Muscle layer of colon (tissue), 2 donors: ENCODE measurements at regions not wholly inside any gene's neighbourhood (a gene's known extent, or its start where the extent isn't known, plus 50 kb on each side); places are given as distances from the start of the nearest gene placed in this dataset.
A peak's percentile ranks its signal among the peaks of the same experiment; 100 is the strongest.

Experiments used
- H3K27ac ChIP-seq: one replicate; pipeline ENCODE4 v1.7.0; 2013; ENCODE audit warnings: low read depth, mild to moderate bottlenecking, low read length, moderate library complexity
- H3K27me3 ChIP-seq, 2 donors: one replicate each; pipeline ENCODE4 v1.7.0; 2013; ENCODE audit warnings: low read length in 2 of 2, mild to moderate bottlenecking in 2 of 2; ENCODE audit not compliant: insufficient read depth in 2 of 2, control insufficient read depth in 1 of 2
- H3K36me3 ChIP-seq: one replicate; pipeline ENCODE4 v1.7.0; 2013; ENCODE audit warnings: mild to moderate bottlenecking, low read length; ENCODE audit not compliant: insufficient read depth
- H3K4me1 ChIP-seq: one replicate; pipeline ENCODE4 v1.7.0; 2013; ENCODE audit warnings: mild to moderate bottlenecking, low read length; ENCODE audit not compliant: insufficient read depth
- H3K4me3 ChIP-seq, 2 donors: one replicate each; pipeline ENCODE4 v1.7.0; 2013; ENCODE audit warnings: low read length in 2 of 2, low read depth in 1 of 2, mild to moderate bottlenecking in 1 of 2, moderate library complexity in 1 of 2
- H3K9ac ChIP-seq: one replicate; pipeline ENCODE4 v1.7.0; 2013; ENCODE audit warnings: low read length
- H3K9me3 ChIP-seq: one replicate; pipeline ENCODE4 v1.7.0; 2013; ENCODE audit warnings: mild to moderate bottlenecking, low read length
- donor health status: abdominal sarcoma.
- donor health status: Adenocarcinoma of cecum.

DNA sequence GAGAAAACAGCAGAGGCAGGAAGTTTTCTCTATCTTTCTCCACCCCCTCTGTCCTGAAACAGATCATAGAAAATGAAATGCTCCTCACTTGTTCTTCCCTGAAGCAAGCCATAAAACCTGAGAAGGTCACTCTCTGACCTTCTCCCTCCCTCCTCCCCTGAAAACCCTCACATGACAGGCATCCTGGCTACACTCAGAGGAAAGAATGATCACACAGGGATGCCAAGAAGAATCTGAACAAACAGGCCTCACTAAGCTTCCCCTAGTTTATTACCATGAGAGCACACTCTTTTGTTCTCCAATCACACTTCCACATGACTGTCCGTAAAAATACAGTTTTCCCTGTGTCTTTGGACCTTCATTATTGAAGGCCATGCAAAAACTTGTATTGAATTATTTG is 300.1 kb downstream of the BUD13 start:
- Histone ChIP-seq H3K9ac (no peak overlapping the region), H3K9me3 (no peaks in the 10 kb centered on the region), H3K27me3 (no peaks in the 10 kb centered on the region), H3K4me1 (peaks cover 54% of the 10 kb centered on the region), H3K27ac (peak overlapping the region; percentile 76), H3K36me3 (no peaks in the 10 kb centered on the region), H3K4me3 (no peak overlapping the region)

- Histone ChIP-seq H3K9ac (no peak overlapping the region), H3K36me3 (no peaks in the 10 kb centered on the region), H3K9me3 (no peaks in the 10 kb centered on the region), H3K27ac (peak overlapping the region; percentile 76), H3K4me1 (peaks cover 61% of the 10 kb centered on the region), H3K27me3 (no peaks in the 10 kb centered on the region), H3K4me3 (peak overlapping the region in 1 of 2 donors; percentile 19)
Observed at GRCh38 chr11:116471608-116472256, 301.1 kb downstream of the BUD13 start.

DNA sequence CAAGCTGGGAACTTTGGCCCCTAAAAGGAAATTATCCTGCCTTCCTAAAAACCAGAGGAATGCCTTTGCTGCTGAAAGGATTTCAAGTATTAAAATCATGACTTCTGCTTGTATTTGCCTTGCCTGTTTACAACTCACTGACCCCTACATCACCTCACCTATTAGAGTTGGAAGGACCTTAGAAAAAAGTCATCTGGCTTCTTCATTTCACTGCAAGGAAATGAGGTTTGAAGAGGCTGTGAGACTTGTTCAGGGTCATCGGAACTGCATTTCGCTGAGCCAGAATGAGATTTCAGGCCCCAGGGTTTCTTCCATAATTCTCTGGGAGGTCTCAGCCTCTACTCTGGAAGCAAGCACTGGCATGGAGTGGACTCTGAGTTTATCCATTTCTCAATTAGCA is 304.1 kb downstream of the BUD13 start:
- Histone ChIP-seq H3K27me3 (no peaks in the 10 kb centered on the region), H3K36me3 (no peaks in the 10 kb centered on the region), H3K9ac (no peak overlapping the region), H3K9me3 (no peaks in the 10 kb centered on the region), H3K4me3 (no peak overlapping the region), H3K4me1 (peaks cover 78% of the 10 kb centered on the region), H3K27ac (no peak overlapping the region)

- H3K4me1 ChIP-seq: peaks cover 70% of the 10 kb centered on the region
- no peaks in the 10 kb centered on the region for H3K36me3 ChIP-seq
- no peaks in the 10 kb centered on the region for H3K9me3 ChIP-seq
- no peak overlapping the region for H3K27ac ChIP-seq
- H3K4me3 ChIP-seq: no peak overlapping the region
- H3K27me3 ChIP-seq: no peaks in the 10 kb centered on the region
- H3K9ac ChIP-seq: no peak overlapping the region
Observed at GRCh38 chr11:116467823-116468222, 305.0 kb downstream of the BUD13 start.

DNA sequence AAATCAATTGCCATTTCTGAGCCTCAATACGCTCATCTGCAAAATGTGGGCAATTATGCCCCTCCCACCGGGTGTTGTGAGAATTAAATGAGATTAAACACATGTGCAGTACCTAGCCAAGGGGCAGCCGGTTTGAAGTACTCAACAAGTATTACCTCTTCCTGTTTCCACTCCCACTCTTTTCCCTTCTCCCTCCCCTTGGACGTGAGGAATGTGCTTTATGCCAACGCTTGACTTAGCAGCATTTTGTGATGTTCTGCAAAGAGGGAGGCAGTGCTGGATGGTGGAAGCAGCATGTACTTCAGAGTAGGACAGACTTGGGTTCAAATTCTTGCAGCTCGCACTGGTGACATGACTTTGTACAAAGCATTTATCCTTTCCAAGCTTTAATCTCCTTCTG is 306.0 kb downstream of the BUD13 start:
- Histone ChIP-seq H3K36me3 (no peaks in the 10 kb centered on the region), H3K27me3 (no peaks in the 10 kb centered on the region), H3K4me3 (no peak overlapping the region), H3K4me1 (peaks cover 70% of the 10 kb centered on the region), H3K9me3 (no peaks in the 10 kb centered on the region), H3K27ac (no peak overlapping the region), H3K9ac (no peak overlapping the region)

DNA sequence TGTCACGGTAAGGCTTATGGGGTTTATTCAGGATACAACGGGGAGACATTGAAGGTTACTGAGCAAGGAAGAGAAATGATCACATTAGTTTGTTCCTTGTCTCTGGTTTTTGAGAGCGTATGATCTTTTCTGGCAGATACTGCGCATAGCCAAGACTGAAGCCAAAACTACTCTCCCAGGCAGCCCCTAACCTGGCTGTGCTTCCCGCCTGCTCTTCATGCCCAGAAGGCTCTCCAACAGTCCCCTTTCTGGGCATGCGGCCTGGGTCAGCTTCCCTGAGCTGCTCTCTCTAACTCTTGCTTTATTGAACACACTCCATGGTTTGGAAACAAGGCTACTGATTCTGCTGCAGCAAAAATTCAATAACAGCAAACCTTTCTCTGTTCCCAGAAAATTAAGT is 306.6 kb downstream of the BUD13 start:
- H3K27ac ChIP-seq: peak overlapping the region; percentile 27
- H3K27me3 ChIP-seq: no peaks in the 10 kb centered on the region
- no peaks in the 10 kb centered on the region for H3K9me3 ChIP-seq
- no peak overlapping the region for H3K9ac ChIP-seq
- no peak overlapping the region for H3K4me3 ChIP-seq
- H3K4me1 ChIP-seq: peaks cover 73% of the 10 kb centered on the region
- no peaks in the 10 kb centered on the region for H3K36me3 ChIP-seq

GRCh38 chr11:116465056-116465455 is 307.7 kb downstream of the BUD13 start:
- Histone ChIP-seq H3K36me3 (no peaks in the 10 kb centered on the region), H3K4me1 (peaks cover 84% of the 10 kb centered on the region), H3K27ac (no peak overlapping the region), H3K4me3 (no peak overlapping the region), H3K9ac (no peak overlapping the region), H3K27me3 (no peaks in the 10 kb centered on the region), H3K9me3 (no peaks in the 10 kb centered on the region)

DNA sequence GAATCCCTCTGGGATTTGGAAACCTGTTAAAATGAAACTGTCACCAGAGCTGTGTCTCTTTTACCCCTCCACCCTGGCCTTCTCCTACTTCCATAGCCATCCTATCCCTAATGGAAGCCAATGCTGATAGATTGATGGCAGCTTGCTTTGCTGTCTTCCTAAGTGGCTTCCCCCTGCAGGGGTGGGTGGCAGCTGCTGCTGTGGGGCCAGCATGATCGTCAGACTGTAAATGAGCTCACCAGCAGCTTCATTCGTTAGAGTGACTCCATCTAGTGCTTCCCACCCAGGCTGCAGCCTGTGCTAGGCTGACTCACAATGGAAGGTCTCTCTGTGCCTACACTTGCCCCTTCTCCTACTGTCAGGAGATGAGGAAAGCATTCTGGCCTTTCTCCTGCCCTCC is 311.0 kb downstream of the BUD13 start:
- Histone ChIP-seq H3K9me3 (no peaks in the 10 kb centered on the region), H3K27ac (no peak overlapping the region), H3K4me3 (no peak overlapping the region), H3K27me3 (no peaks in the 10 kb centered on the region), H3K4me1 (peaks cover 90% of the 10 kb centered on the region), H3K9ac (no peak overlapping the region), H3K36me3 (no peaks in the 10 kb centered on the region)

DNA sequence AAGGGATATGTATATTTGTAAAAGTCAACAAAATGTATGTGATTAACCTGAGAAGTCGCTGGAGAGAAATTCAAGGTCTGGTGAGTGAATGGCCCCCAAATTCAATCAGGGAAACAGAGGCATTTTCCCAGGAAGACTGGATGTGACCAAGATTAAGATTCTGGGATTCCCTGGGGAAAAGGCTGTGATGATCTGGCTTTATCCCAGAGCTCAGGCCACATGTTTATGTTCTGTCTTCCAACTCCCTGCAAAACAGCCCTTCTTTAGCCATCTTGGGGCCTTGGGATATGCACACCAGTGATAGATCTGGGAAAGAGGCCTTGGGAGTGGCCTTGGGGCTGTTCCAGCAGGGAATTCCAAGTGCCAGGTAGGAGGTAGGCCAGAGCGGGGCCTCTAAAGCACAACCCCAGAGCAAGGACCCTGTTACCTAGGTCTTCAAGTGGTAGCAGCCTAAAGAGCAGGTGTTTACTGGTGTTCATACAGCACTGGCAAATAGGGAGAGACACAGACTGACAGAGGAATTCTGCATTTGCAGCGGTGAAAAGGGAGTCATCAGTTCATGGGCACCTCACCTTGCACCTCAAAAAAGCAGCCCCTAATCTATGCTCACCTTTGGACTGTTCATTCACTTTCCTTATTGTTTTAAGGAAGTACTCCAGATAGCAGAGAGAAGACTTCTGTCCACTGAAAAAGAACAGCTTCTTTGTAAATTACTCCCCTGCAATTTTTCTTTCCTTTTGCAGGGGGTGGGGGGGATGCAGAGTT is 312.4 kb downstream of the BUD13 start:
- Histone ChIP-seq H3K4me1 (peaks cover 78% of the 10 kb centered on the region), H3K4me3 (no peak overlapping the region), H3K27me3 (no peaks in the 10 kb centered on the region), H3K27ac (peak overlapping the region; percentile 66), H3K9ac (no peak overlapping the region), H3K36me3 (no peaks in the 10 kb centered on the region), H3K9me3 (no peaks in the 10 kb centered on the region)

- H3K27ac ChIP-seq: peak overlapping the region; percentile 66
- H3K9me3 ChIP-seq: no peaks in the 10 kb centered on the region
- no peaks in the 10 kb centered on the region for H3K27me3 ChIP-seq
- H3K9ac ChIP-seq: no peak overlapping the region
- no peaks in the 10 kb centered on the region for H3K36me3 ChIP-seq
- peaks cover 70% of the 10 kb centered on the region for H3K4me1 ChIP-seq
- H3K4me3 ChIP-seq: no peak overlapping the region
Observed at GRCh38 chr11:116459185-116460045, 313.4 kb downstream of the BUD13 start.

GRCh38 chr11:116458546-116458945 is 314.2 kb downstream of the BUD13 start:
- Histone ChIP-seq H3K4me1 (peaks cover 62% of the 10 kb centered on the region), H3K4me3 (no peak overlapping the region), H3K27me3 (no peaks in the 10 kb centered on the region), H3K36me3 (no peaks in the 10 kb centered on the region), H3K9me3 (no peaks in the 10 kb centered on the region), H3K9ac (no peak overlapping the region), H3K27ac (peak overlapping the region; percentile 66)
